MM.1S (cell line): ENCODE measurements at regions not wholly inside any gene's neighbourhood (a gene's known extent, or its start where the extent isn't known, plus 50 kb on each side); places are given as distances from the start of the nearest gene placed in this dataset.

Experiments used
- DNase-seq: peaks from one replicate; pipeline ENCODE4 v3.0.0-alpha.2; 2015
- H2AFZ ChIP-seq: fragments of 300-600 bp; sonication (generic); 2 replicates; pipeline ENCODE4 v1.6.0; 2016; ENCODE audit warnings: antibody characterized with exemption, low read length
- H3F3A ChIP-seq: fragments of 300-600 bp; sonication (generic); 2 replicates; pipeline ENCODE4 v1.6.1; 2016; ENCODE audit warnings: mild to moderate bottlenecking, antibody characterized with exemption, low read length, moderate library complexity, mixed read lengths; ENCODE audit not compliant: insufficient read depth
- H3K27ac ChIP-seq: fragments of 300-600 bp; sonication (generic); 2 replicates; pipeline ENCODE4 v1.5.1; 2016; ENCODE audit warnings: mild to moderate bottlenecking, low read length
- H3K27me3 ChIP-seq: fragments of 300-600 bp; sonication (generic); replicated peaks from 2 replicates; pipeline ENCODE4 v1.6.0; 2016; ENCODE audit warnings: low read length; ENCODE audit not compliant: insufficient read depth
- H3K36me3 ChIP-seq: fragments of 300-600 bp; sonication (generic); replicated peaks from 2 replicates; pipeline ENCODE4 v1.6.1; 2016; ENCODE audit warnings: mild to moderate bottlenecking, low read length, mixed read lengths; ENCODE audit not compliant: insufficient read depth
- H3K4me1 ChIP-seq: fragments of 300-600 bp; sonication (generic); 2 replicates; pipeline ENCODE4 v1.6.1; 2016; ENCODE audit warnings: low read length, mixed read lengths
- H3K4me2 ChIP-seq: fragments of 300-600 bp; sonication (generic); 2 replicates; pipeline ENCODE4 v1.6.0; 2016; ENCODE audit warnings: low read depth, low read length
- H3K4me3 ChIP-seq: fragments of 300-600 bp; sonication (generic); 2 replicates; pipeline ENCODE4 v1.5.1; 2016; ENCODE audit warnings: low read length, mixed read lengths
- H3K79me2 ChIP-seq: fragments of 300-600 bp; sonication (generic); 2 replicates; pipeline ENCODE4 v1.6.1; 2016; ENCODE audit warnings: mixed run types, low read length, mixed read lengths
- H3K9ac ChIP-seq: fragments of 300-600 bp; sonication (generic); 2 replicates; pipeline ENCODE4 v1.6.1; 2016; ENCODE audit warnings: low read length, mixed read lengths
- H3K9me2 ChIP-seq: fragments of 300-600 bp; sonication (generic); replicated peaks from 2 replicates; pipeline ENCODE4 v1.6.1; 2016; ENCODE audit warnings: mild to moderate bottlenecking, low read length, mixed read lengths; ENCODE audit not compliant: insufficient read depth
- H3K9me3 ChIP-seq: fragments of 300-600 bp; sonication (generic); replicated peaks from 2 replicates; pipeline ENCODE4 v1.6.1; 2016; ENCODE audit warnings: mild to moderate bottlenecking, low read length, mixed read lengths; ENCODE audit not compliant: insufficient read depth
- H4K20me1 ChIP-seq: fragments of 300-600 bp; sonication (generic); 2 replicates; pipeline ENCODE4 v1.6.1; 2016; ENCODE audit warnings: mild to moderate bottlenecking, low read length, moderate library complexity, mixed read lengths; ENCODE audit not compliant: insufficient read depth
- EZH2 ChIP-seq: fragments of 300-600 bp; sonication (generic); optimal IDR thresholded peaks from 2 replicates; pipeline ENCODE3; 2017; ENCODE audit warnings: low read depth, mild to moderate bottlenecking, antibody characterized with exemption, low read length, mixed read lengths
- EZH2phosphoT487 ChIP-seq: fragments of 300-600 bp; sonication (generic); IDR thresholded peaks from 2 replicates; pipeline ENCODE4 v1.6.1; 2018; ENCODE audit warnings: antibody characterized with exemption, low read length
- TF ChIP-seq, protein P1 (sequence below): fragments of 300-600 bp; sonication (generic); IDR thresholded peaks from 2 replicates; pipeline ENCODE4 v1.5.1; 2016; ENCODE audit warnings: antibody characterized with exemption, low read length, mixed read lengths

GRCh38 chr3:176683382-176683781 lies 513.9 kb downstream of the TBL1XR1 start:
- Histone ChIP-seq H4K20me1 (no peaks in the 10 kb centered on the region), H3K9me3 (no peaks in the 10 kb centered on the region), H3K4me3 (no peak overlapping the region), H3K79me2 (no peaks in the 10 kb centered on the region), H3K4me1 (no peaks in the 10 kb centered on the region), H2AFZ (no peak overlapping the region), H3K9me2 (no peaks in the 10 kb centered on the region), H3K27me3 (no peaks in the 10 kb centered on the region), H3F3A (no peaks in the 10 kb centered on the region), H3K9ac (no peak overlapping the region), H3K27ac (no peak overlapping the region), H3K36me3 (no peaks in the 10 kb centered on the region), H3K4me2 (no peak overlapping the region)
- DNase-seq, result no peak
- TF ChIP-seq, protein P1, sequence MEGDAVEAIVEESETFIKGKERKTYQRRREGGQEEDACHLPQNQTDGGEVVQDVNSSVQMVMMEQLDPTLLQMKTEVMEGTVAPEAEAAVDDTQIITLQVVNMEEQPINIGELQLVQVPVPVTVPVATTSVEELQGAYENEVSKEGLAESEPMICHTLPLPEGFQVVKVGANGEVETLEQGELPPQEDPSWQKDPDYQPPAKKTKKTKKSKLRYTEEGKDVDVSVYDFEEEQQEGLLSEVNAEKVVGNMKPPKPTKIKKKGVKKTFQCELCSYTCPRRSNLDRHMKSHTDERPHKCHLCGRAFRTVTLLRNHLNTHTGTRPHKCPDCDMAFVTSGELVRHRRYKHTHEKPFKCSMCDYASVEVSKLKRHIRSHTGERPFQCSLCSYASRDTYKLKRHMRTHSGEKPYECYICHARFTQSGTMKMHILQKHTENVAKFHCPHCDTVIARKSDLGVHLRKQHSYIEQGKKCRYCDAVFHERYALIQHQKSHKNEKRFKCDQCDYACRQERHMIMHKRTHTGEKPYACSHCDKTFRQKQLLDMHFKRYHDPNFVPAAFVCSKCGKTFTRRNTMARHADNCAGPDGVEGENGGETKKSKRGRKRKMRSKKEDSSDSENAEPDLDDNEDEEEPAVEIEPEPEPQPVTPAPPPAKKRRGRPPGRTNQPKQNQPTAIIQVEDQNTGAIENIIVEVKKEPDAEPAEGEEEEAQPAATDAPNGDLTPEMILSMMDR, result no peak
- no peak for TF ChIP-seq EZH2
- TF ChIP-seq EZH2phosphoT487, result no peak

- no peaks in the 10 kb centered on the region for H3K36me3 ChIP-seq
- no peaks in the 10 kb centered on the region for H3K9me3 ChIP-seq
- no peaks in the 10 kb centered on the region for H3F3A ChIP-seq
- TF ChIP-seq EZH2, result no peak
- TF ChIP-seq EZH2phosphoT487, result no peak
- TF ChIP-seq, protein P1, result peak; percentile 48
- H3K4me2 ChIP-seq, result no peak overlapping the region
- no peaks in the 10 kb centered on the region for H3K9me2 ChIP-seq
- no peak overlapping the region for H3K27ac ChIP-seq
- H2AFZ ChIP-seq, result no peak overlapping the region
- H3K4me3 ChIP-seq, result no peak overlapping the region
- no peaks in the 10 kb centered on the region for H3K79me2 ChIP-seq
- H4K20me1 ChIP-seq, result no peaks in the 10 kb centered on the region
- H3K9ac ChIP-seq, result no peak overlapping the region
- no peaks in the 10 kb centered on the region for H3K4me1 ChIP-seq
- H3K27me3 ChIP-seq, result no peaks in the 10 kb centered on the region
- peak; percentile 72 for DNase-seq
Measured at GRCh38 chr3:176663837-176664831, 533.1 kb downstream of the TBL1XR1 start.

DNA sequence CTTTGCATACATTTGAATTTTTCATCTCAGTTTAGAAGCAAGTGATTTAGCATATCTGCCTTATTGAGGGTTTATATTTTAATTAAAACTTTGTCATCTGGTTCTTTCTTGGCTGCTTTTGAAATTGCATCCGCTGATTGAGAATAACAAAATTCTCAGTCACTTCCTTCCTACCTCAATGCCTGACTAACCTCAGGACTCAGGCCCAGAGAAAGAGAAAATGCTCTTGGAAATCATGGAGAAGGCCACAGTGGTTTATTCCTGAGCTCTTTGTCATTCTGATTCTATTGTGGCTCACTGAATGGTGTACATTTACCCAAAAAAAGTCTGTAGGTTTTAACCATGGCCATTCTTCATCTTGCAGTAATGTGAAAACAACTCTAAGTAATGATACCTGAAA lies 533.9 kb downstream of the TBL1XR1 start:
- Histone ChIP-seq H3K9me3 (no peaks in the 10 kb centered on the region), H3K9me2 (no peaks in the 10 kb centered on the region), H3K4me1 (no peaks in the 10 kb centered on the region), H3K27ac (no peak overlapping the region), H3K36me3 (no peaks in the 10 kb centered on the region), H3K4me2 (no peak overlapping the region), H3K27me3 (no peaks in the 10 kb centered on the region), H3K4me3 (no peak overlapping the region), H3K79me2 (no peaks in the 10 kb centered on the region), H4K20me1 (no peaks in the 10 kb centered on the region), H3K9ac (no peak overlapping the region), H3F3A (no peaks in the 10 kb centered on the region), H2AFZ (no peak overlapping the region)
- no peak for DNase-seq
- TF ChIP-seq EZH2phosphoT487 (no peak), EZH2 (no peak)
- TF ChIP-seq, protein P1, result no peak
